Tibial nerve (tissue), 4 donors: ENCODE measurements at regions not wholly inside any gene's neighbourhood (a gene's known extent, or its start where the extent isn't known, plus 50 kb on each side); places are given as distances from the start of the nearest gene placed in this dataset.

ENCODE experiments used
- DNase-seq, 2 donors: peaks; one replicate each; pipeline ENCODE4 v3.0.0-alpha.2; 2019; ENCODE audit warnings: low spot score in 2 of 2
- H3K27ac ChIP-seq, 4 donors: fragments of 200-600 bp; sonication (generic) in 3 of 4; one replicate each; pipeline ENCODE4 v1.5.1; 2017 to 2019; ENCODE audit warnings: mild to moderate bottlenecking in 1 of 4
- H3K27me3 ChIP-seq, 2 donors: fragments of 200-600 bp; sonication (generic) in 1 of 2; one replicate each; pipeline versions ENCODE4 v1.5.1 to v1.6.0; 2017 to 2019
- H3K36me3 ChIP-seq, 3 donors: fragments of 200-600 bp; sonication (generic); one replicate each; pipeline ENCODE4 v1.5.1; 2018 to 2019
- H3K4me1 ChIP-seq, 4 donors: fragments of 200-600 bp; sonication (generic) in 3 of 4; one replicate each; pipeline ENCODE4 v1.5.1; 2017 to 2019
- H3K4me3 ChIP-seq, 4 donors: fragments of 200-600 bp; sonication (generic) in 3 of 4; one replicate each; pipeline ENCODE4 v1.5.1; 2017 to 2019; ENCODE audit warnings: mild to moderate bottlenecking in 1 of 4, moderate library complexity in 1 of 4
- H3K9me3 ChIP-seq, 4 donors: fragments of 200-600 bp; sonication (generic) in 3 of 4; one replicate each; pipeline ENCODE4 v1.5.1; 2017 to 2019
- EP300 ChIP-seq, 2 donors: sonication (generic); formaldehyde crosslinking; IDR thresholded peaks; one replicate each; pipeline ENCODE4 v1.6.1; 2017; ENCODE audit warnings: antibody characterized with exemption in 2 of 2, mild to moderate bottlenecking in 1 of 2
- POLR2A ChIP-seq, 2 donors: fragments of 450-650 bp; IDR thresholded peaks; one replicate each; pipeline ENCODE4 v1.6.1; 2017; ENCODE audit warnings: antibody characterized with exemption in 2 of 2, mild to moderate bottlenecking in 2 of 2, moderate library complexity in 2 of 2
- WGBS, 2 donors: methylation state at CpG; one replicate each; pipeline ENCODE4 v1.1.5; 2018; 5-methylcytosine and 5-hydroxymethylcytosine counted together
- TF ChIP-seq, protein P1 (sequence below), 5 experiments: fragments of 200-600 bp in 3 of 5; fragments of 450-650 bp in 2 of 5; sonication (generic) in 3 of 5; IDR thresholded peaks; one replicate each; pipeline ENCODE4 v1.5.1; 2016 to 2019; ENCODE audit warnings: antibody characterized with exemption in 5 of 5, mild to moderate bottlenecking in 3 of 5, moderate library complexity in 2 of 5

DNA sequence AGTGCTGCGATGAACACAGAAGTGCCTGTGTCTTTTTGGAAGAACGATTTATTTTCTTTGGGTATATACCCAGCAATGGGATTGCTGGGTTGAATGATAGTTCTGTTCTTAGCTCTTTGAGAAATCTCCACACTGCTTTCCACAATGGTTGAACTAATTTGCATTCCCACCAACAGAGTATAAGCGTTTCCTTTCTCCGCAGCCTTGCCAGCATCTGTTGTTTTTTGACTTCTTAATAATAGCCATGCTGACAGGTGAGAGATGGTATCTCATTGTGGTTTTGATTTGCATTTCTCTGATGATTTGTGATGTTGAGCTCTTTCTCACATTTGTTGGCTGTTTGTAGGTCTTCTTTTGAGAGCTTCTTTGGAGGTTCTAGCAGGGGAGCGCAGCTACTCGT lies 134.6 kb downstream of the TENT4A start:
- 84 to 89% methylated on average over 6 of the region's 6 CpGs for WGBS, 2 donors

DNA sequence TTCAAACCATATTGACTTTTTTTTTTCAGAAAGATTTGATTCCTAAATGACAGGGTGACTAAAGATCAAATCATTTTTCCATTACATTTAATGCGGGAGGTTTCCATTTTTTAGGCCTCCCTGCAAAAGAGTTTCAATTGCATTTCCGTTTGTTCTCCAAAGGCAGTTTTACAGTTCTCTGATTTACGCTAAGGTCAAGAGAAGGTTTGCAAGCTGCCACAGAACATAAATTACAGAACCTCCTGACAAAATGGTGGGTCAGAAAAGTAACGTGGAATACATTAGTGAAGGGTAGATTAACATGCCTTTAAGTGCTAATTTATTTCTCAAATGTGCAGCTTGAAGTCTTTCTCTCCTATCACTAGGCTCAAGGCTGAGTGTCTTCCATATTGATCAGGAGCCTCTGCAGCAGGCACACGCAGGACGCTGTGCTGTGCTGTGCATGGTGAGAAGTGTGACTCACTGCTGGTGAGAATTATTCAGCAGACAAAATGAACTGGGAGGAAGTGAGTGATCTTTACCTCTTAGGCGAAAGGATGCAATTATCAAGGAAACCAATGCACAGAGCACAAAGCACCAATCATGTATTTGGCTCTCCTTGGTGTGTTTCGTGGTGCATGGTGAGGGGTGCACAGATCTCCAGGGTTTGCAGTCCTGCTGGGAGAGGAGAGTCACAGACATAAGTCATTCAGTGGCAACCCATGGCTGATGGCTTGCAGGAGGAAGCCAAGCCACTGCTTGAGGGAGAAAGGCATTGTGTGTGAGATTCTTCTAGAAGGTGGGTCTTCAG lies 136.3 kb downstream of the TENT4A start:
- DNase-seq = no peak
- H3K27ac ChIP-seq = no peak overlapping the region
- H3K4me1 ChIP-seq = no peaks in the 10 kb centered on the region
- H3K9me3 ChIP-seq = peaks cover 0 to 32% (median 0%) of the 10 kb centered on the region in 4 donors
- H3K4me3 ChIP-seq = no peak overlapping the region
- TF ChIP-seq POLR2A (IDR thresholded peaks at IDR 0.05) = no peak
- no peak for TF ChIP-seq EP300 (IDR thresholded peaks at IDR 0.05)
- TF ChIP-seq, protein P1, sequence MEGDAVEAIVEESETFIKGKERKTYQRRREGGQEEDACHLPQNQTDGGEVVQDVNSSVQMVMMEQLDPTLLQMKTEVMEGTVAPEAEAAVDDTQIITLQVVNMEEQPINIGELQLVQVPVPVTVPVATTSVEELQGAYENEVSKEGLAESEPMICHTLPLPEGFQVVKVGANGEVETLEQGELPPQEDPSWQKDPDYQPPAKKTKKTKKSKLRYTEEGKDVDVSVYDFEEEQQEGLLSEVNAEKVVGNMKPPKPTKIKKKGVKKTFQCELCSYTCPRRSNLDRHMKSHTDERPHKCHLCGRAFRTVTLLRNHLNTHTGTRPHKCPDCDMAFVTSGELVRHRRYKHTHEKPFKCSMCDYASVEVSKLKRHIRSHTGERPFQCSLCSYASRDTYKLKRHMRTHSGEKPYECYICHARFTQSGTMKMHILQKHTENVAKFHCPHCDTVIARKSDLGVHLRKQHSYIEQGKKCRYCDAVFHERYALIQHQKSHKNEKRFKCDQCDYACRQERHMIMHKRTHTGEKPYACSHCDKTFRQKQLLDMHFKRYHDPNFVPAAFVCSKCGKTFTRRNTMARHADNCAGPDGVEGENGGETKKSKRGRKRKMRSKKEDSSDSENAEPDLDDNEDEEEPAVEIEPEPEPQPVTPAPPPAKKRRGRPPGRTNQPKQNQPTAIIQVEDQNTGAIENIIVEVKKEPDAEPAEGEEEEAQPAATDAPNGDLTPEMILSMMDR (IDR thresholded peaks at IDR 0.05) = no peak
- 63 to 67% methylated on average over 8 of the region's 8 CpGs for WGBS, 2 donors
- no peaks in the 10 kb centered on the region for H3K27me3 ChIP-seq
- no peaks in the 10 kb centered on the region for H3K36me3 ChIP-seq

More for the DNA sequence above, 134.6 kb downstream of the TENT4A start:
- H3K36me3 ChIP-seq = no peaks in the 10 kb centered on the region
- no peak overlapping the region for H3K4me3 ChIP-seq
- peaks cover 0 to 17% (median 0%) of the 10 kb centered on the region in 4 donors for H3K9me3 ChIP-seq
- no peak overlapping the region for H3K27ac ChIP-seq
- H3K4me1 ChIP-seq = no peaks in the 10 kb centered on the region
- DNase-seq = no peak
- TF ChIP-seq EP300 (IDR thresholded peaks at IDR 0.05) = no peak
- TF ChIP-seq POLR2A (IDR thresholded peaks at IDR 0.05) = no peak
- TF ChIP-seq, protein P1 (IDR thresholded peaks at IDR 0.05) = no peak
- no peaks in the 10 kb centered on the region for H3K27me3 ChIP-seq

DNA sequence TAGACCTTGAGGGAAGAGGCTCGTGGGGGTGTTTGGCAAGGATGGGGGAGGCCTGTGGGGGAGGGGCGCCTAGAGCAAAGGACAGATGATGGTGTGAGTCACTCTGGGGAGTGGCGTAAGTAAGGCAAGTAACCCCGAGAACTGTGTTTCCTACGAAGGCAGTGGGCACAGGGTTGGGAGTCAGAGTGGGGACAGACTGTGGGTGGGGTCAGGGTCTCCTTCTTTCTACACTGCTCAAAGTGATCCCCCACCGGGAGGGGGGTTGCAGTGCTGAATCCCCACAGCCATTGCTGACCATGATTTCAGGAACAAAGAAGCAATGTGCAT lies 136.8 kb downstream of the TENT4A start:
- TF ChIP-seq, protein P1 (IDR thresholded peaks at IDR 0.05) = no peak
- TF ChIP-seq EP300 (IDR thresholded peaks at IDR 0.05) (no peak), POLR2A (IDR thresholded peaks at IDR 0.05) (no peak)
- WGBS, 2 donors = 74 to 81% methylated on average over 6 of the region's 6 CpGs
- H3K36me3 ChIP-seq = no peaks in the 10 kb centered on the region
- no peak overlapping the region for H3K27ac ChIP-seq
- no peaks in the 10 kb centered on the region for H3K27me3 ChIP-seq
- DNase-seq = no peak
- H3K4me3 ChIP-seq = no peak overlapping the region
- H3K9me3 ChIP-seq = peaks cover 0 to 33% (median 0%) of the 10 kb centered on the region in 4 donors
- H3K4me1 ChIP-seq = no peaks in the 10 kb centered on the region

DNA sequence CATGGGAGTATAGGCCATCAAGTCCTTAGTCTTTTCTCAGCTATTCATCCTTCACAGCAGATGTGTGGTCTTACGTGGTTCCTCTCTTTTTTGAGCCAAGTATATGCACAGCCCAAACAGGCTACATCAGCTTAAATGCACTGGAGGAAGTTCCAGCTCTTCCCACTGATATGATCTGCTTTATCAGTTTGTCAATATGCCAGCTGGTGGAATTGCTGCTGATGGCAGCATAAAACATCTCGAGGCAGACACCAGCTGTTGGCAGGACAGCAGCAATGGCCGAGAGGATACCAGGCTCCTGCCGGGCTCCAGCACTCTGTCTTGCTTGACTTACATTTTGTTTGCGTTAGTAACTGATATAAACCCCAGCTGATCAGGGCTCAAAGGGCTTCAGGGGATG lies 143.4 kb downstream of the TENT4A start:
- no peaks in the 10 kb centered on the region for H3K36me3 ChIP-seq
- H3K9me3 ChIP-seq = peaks cover 0 to 21% (median 0%) of the 10 kb centered on the region in 4 donors
- TF ChIP-seq, protein P1 (IDR thresholded peaks at IDR 0.05) = no peak
- TF ChIP-seq EP300 (IDR thresholded peaks at IDR 0.05) = no peak
- TF ChIP-seq POLR2A (IDR thresholded peaks at IDR 0.05) = no peak
- H3K27ac ChIP-seq = no peak overlapping the region
- H3K27me3 ChIP-seq = no peaks in the 10 kb centered on the region
- no peak for DNase-seq
- H3K4me3 ChIP-seq = no peak overlapping the region
- 75 to 76% methylated on average over 5 of the region's 5 CpGs for WGBS, 2 donors
- no peaks in the 10 kb centered on the region for H3K4me1 ChIP-seq

DNA sequence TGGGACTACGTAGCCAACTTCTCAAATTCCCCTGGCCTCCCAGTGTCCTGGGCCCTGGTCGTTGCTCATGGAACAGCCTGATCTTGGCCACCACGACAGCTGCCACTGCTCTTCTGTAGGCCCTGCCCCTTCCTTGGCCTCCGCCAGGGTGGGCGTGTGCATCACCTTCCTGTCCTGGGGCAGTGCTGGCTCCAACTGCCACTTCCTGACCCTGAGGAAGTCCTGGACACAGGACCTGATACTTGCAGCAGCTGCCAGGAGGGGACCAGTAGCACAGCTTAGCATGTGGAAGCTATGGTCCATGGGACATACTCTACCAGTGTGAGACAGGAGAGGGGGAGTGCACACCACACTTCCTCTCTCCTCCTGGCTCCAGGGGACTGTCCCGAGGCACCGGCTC lies 145.2 kb downstream of the TENT4A start:
- H3K9me3 ChIP-seq = peaks cover 0 to 18% (median 0%) of the 10 kb centered on the region in 4 donors
- H3K27me3 ChIP-seq = no peaks in the 10 kb centered on the region
- TF ChIP-seq EP300 (IDR thresholded peaks at IDR 0.05) (no peak), POLR2A (IDR thresholded peaks at IDR 0.05) (no peak)
- TF ChIP-seq, protein P1 (IDR thresholded peaks at IDR 0.05) = no peak
- no peaks in the 10 kb centered on the region for H3K36me3 ChIP-seq
- H3K27ac ChIP-seq = no peak overlapping the region
- WGBS, 2 donors = 64 to 73% methylated on average over 7 of the region's 7 CpGs
- DNase-seq = no peak
- no peaks in the 10 kb centered on the region for H3K4me1 ChIP-seq
- no peak overlapping the region for H3K4me3 ChIP-seq
